Astrocyte of the spinal cord (primary cell): ENCODE measurements at regions not wholly inside any gene's neighbourhood (a gene's known extent, or its start where the extent isn't known, plus 50 kb on each side); places are given as distances from the start of the nearest gene placed in this dataset.
"Not testable (repeated sequence)": the region's sequence is repeated elsewhere in the genome, so short reads cannot be mapped to it uniquely, and the experiment has no call there.

ENCODE experiments used
- DNase-seq: peaks from one replicate; pipeline ENCODE4 v3.0.0; 2011; ENCODE audit warnings: low read depth, low spot score
- H3K4me3 ChIP-seq: 2 replicates; pipeline ENCODE4 v1.5.1; 2011; ENCODE audit warnings: low read depth, mild to moderate bottlenecking, low read length, moderate library complexity
- CTCF ChIP-seq: IDR thresholded peaks from 2 replicates; pipeline ENCODE4 v1.5.1; 2012; ENCODE audit warnings: low read depth, mild to moderate bottlenecking, low read length, inconsistent platforms
- in situ Hi-C: cut with HindIII; loops from 2 replicates; pipeline ENCODE4 v1.10.0; 2017; ENCODE audit warnings: low sequenced_read_pairs

- DNase-seq, result no peak
- in situ Hi-C loops, result no loop called here
- H3K4me3 ChIP-seq, result no peak overlapping the region
- no peak for TF ChIP-seq CTCF
These were observed 69.5 kb upstream of the MAP4K4 start for GRCh38 chr2:101628030-101628392.

GRCh38 chr2:101627285-101628029 is 70.0 kb upstream of the MAP4K4 start:
- H3K4me3 ChIP-seq, result no peak overlapping the region
- in situ Hi-C loops, result no loop called here
- DNase-seq, result no peak
- no peak for TF ChIP-seq CTCF

- H3K4me3 ChIP-seq, DNase-seq, in situ Hi-C loops: not testable (repeated sequence)
These were observed 71.7 kb upstream of the MAP4K4 start for GRCh38 chr2:101625814-101626213.

GRCh38 chr2:101625387-101625786 is 72.1 kb upstream of the MAP4K4 start:
- DNase-seq, result no peak
- no peak overlapping the region for H3K4me3 ChIP-seq
- in situ Hi-C loops, result no loop called here
- no peak for TF ChIP-seq CTCF

GRCh38 chr2:101624706-101625332 is 72.7 kb upstream of the MAP4K4 start:
- H3K4me3 ChIP-seq, result no peak overlapping the region
- in situ Hi-C loops, result no loop called here
- no peak for DNase-seq
- no peak for TF ChIP-seq CTCF

- DNase-seq, result no peak
- in situ Hi-C loops, result no loop called here
- no peak for TF ChIP-seq CTCF
- no peak overlapping the region for H3K4me3 ChIP-seq
These were observed 74.4 kb upstream of the MAP4K4 start for GRCh38 chr2:101623031-101623521.
